ENCODE measurements at regions not wholly inside any gene's neighbourhood (a gene's known extent, or its start where the extent isn't known, plus 50 kb on each side); places are given as distances from the start of the nearest gene placed in this dataset.

GRCh38 chr9:38294220-38294960, 98.1 kb upstream of the ALDH1B1 start:
- intact Hi-C loops (cut with micrococcal nuclease) = no loop called here
- no peak overlapping the region for H3K27ac Mint-ChIP-seq
- ATAC-seq (ENCODE audit: low read depth) (no peak), DNase-seq (no peak)
- no peak for TF ChIP-seq CTCF (IDR thresholded peaks at IDR 0.05)
- H3K4me3 Mint-ChIP-seq = no peak overlapping the region
- H3K36me3 Mint-ChIP-seq (ENCODE audit: low read depth) = no peaks in the 10 kb centered on the region
- peaks cover 9% of the 10 kb centered on the region for H3K27me3 Mint-ChIP-seq
- ChIA-PET CTCF (no interaction called here), POLR2A (no interaction called here)
- H3K4me1 Mint-ChIP-seq = no peaks in the 10 kb centered on the region
- no peaks in the 10 kb centered on the region for H3K9me3 Mint-ChIP-seq

DNA sequence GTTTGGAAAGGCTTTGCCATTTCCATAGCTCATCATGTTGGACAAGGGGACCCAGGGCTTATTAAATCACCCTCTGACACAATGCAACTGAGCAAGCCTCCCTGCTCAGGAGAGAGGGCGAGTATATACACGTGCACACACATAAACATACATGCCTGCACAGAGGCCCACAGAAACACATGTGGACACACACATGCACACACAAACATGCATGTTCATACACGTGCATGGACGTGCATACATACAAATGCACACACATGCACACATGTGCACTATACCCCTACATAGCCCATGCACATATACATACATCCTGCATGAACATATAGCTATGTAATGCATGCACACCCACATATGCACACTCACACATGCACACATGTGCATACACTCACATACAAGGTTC, 99.5 kb upstream of the ALDH1B1 start:
- CTCF ChIA-PET = no interaction called here

DNA sequence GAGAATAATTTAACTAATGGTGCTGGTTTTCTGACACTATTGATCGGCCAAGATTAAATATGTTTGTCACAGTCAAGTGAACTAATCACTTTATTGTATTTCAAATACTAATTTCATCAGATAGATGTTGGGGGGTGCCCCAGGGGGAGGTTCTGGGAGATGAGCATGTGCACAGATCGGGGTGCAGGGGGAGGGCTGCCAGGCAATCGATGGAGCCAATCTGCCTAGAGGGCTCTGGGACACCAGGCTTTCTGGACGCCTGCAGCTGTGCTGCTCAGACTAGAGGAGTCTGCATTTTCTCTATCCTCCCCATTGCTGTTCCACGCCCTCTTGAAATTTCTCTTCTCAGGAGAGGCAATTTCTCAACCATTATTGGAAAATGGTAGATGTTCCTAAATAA, 100.0 kb upstream of the ALDH1B1 start:
- POLR2A ChIA-PET = no interaction called here
- Mint-ChIP-seq H3K4me3 (no peak overlapping the region), H3K4me1 (no peaks in the 10 kb centered on the region), H3K27me3 (peaks cover 3% of the 10 kb centered on the region), H3K36me3 (ENCODE audit: low read depth) (no peaks in the 10 kb centered on the region), H3K9me3 (no peaks in the 10 kb centered on the region), H3K27ac (no peak overlapping the region)
- CTCF ChIA-PET = no interaction called here
- no peak for TF ChIP-seq CTCF (IDR thresholded peaks at IDR 0.05)
- no peak for ATAC-seq (ENCODE audit: low read depth)
- DNase-seq = no peak
- intact Hi-C loops (cut with micrococcal nuclease) = no loop called here

More for the DNA sequence above, 99.5 kb upstream of the ALDH1B1 start:
- DNase-seq = no peak
- Mint-ChIP-seq H3K4me1 (no peaks in the 10 kb centered on the region), H3K4me3 (no peak overlapping the region), H3K9me3 (no peaks in the 10 kb centered on the region), H3K27ac (no peak overlapping the region), H3K27me3 (peaks cover 5% of the 10 kb centered on the region), H3K36me3 (ENCODE audit: low read depth) (no peaks in the 10 kb centered on the region)
- POLR2A ChIA-PET = no interaction called here
- no peak for ATAC-seq (ENCODE audit: low read depth)
- intact Hi-C loops (cut with micrococcal nuclease) = no loop called here
- no peak for TF ChIP-seq CTCF (IDR thresholded peaks at IDR 0.05)

GRCh38 chr9:38289866-38290245, 102.6 kb upstream of the ALDH1B1 start:
- ATAC-seq (ENCODE audit: low read depth) = no peak
- Mint-ChIP-seq H3K9me3 (no peaks in the 10 kb centered on the region), H3K27ac (no peak overlapping the region)

More at GRCh38 chr9:38289866-38290245, 102.6 kb upstream of the ALDH1B1 start:
- intact Hi-C loops (cut with micrococcal nuclease) = no loop called here
- DNase-seq = no peak
- Mint-ChIP-seq H3K4me3 (no peak overlapping the region), H3K4me1 (no peaks in the 10 kb centered on the region), H3K36me3 (ENCODE audit: low read depth) (no peaks in the 10 kb centered on the region), H3K27me3 (peaks cover 5% of the 10 kb centered on the region)
- no peak for TF ChIP-seq CTCF (IDR thresholded peaks at IDR 0.05)
- ChIA-PET POLR2A (no interaction called here), CTCF (no interaction called here)
